C4-2B (cell line): ENCODE measurements at regions not wholly inside any gene's neighbourhood (a gene's known extent, or its start where the extent isn't known, plus 50 kb on each side); places are given as distances from the start of the nearest gene placed in this dataset.

Source experiments
- H3K27ac ChIP-seq: fragments of 450-650 bp; 2 replicates; pipeline ENCODE4 v1.5.1; 2017
- ZFX ChIP-seq: fragments of 450-650 bp; IDR thresholded peaks from 2 replicates; pipeline ENCODE4 v1.6.1; 2017
- TF ChIP-seq, protein P1 (sequence below): fragments of 450-650 bp; conservative IDR thresholded peaks from 2 replicates; pipeline ENCODE4 v1.5.1; 2017; ENCODE audit warnings: mild to moderate bottlenecking

DNA sequence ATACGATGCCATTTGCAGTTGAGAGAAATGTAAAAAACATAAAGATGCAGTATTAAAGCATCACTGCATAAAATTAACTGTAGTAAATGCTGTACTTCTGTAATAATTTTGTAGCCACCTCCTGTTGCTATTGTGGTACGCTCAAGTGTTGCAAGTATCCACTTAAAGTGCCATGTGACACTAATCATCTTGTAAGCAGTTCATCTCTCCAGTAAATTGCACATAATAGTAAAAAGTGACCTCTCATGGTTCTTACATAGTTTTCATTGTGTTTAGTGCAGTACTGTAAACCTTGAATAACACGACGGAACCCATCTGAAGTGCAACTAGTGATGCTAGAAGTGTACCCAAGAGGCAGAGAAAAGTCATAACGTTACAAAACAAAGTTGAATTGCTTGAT, 190.1 kb upstream of the VGLL2 start:
- H3K27ac ChIP-seq: no peak overlapping the region
- TF ChIP-seq ZFX: no peak

DNA sequence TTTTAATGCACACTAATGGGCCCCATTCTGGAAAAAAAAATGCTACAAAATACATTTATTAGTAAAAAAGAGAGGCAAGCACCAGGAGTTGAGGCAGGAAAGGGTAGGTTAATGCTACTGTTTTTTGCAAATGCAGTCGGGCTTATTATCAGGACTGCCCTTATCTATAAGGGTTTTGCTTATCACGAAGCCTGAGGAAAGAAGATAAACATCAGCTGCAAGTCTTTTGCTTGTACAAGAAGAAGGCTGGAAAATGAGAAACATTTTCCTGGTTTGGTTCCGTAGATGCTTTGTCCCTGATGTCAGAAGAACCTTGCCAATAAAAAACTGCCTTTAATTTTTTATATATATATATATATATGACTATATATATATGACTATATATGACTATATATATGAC, 189.3 kb upstream of the VGLL2 start:
- no peak overlapping the region for H3K27ac ChIP-seq
- TF ChIP-seq, protein P1, sequence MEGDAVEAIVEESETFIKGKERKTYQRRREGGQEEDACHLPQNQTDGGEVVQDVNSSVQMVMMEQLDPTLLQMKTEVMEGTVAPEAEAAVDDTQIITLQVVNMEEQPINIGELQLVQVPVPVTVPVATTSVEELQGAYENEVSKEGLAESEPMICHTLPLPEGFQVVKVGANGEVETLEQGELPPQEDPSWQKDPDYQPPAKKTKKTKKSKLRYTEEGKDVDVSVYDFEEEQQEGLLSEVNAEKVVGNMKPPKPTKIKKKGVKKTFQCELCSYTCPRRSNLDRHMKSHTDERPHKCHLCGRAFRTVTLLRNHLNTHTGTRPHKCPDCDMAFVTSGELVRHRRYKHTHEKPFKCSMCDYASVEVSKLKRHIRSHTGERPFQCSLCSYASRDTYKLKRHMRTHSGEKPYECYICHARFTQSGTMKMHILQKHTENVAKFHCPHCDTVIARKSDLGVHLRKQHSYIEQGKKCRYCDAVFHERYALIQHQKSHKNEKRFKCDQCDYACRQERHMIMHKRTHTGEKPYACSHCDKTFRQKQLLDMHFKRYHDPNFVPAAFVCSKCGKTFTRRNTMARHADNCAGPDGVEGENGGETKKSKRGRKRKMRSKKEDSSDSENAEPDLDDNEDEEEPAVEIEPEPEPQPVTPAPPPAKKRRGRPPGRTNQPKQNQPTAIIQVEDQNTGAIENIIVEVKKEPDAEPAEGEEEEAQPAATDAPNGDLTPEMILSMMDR: no peak
- TF ChIP-seq ZFX: no peak

DNA sequence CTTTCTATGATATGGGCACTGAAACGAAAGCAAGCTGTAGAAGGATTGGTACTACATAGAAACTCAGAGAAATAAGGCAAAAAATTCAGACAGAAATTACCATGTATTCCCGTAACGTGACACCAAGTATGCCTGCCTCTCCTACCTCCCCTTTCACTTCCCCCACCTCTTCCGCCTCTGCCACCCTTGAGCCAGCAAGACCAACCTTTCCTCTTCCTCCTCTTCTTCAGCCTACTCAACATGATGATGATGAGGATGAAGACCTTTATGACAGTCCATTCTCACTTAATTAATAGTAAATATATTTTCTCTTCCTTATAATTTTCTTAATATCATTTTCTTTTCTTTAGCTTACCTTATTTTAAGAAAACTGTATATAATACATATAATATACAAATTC, 188.1 kb upstream of the VGLL2 start:
- TF ChIP-seq ZFX: no peak
- TF ChIP-seq, protein P1: no peak
- no peak overlapping the region for H3K27ac ChIP-seq

DNA sequence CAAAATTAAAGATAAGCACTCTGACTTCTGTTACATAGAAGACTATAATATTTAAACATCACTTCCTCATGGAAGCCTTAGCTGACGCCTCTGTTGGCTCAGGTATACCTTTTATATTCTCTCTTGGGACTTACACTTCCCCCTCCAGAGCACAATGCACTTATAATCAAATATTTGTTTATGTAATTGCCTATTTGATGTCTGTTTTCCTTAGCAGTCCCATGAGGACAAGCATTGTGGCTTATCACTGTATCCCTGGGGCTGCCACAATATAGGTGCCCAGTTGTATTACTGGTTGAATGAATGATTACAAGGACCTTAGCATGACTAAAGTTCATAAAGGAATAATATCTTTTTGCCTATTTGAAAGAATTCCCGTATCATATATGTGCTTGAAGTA, 186.7 kb upstream of the VGLL2 start:
- TF ChIP-seq, protein P1: no peak
- TF ChIP-seq ZFX: no peak
- H3K27ac ChIP-seq: no peak overlapping the region

DNA sequence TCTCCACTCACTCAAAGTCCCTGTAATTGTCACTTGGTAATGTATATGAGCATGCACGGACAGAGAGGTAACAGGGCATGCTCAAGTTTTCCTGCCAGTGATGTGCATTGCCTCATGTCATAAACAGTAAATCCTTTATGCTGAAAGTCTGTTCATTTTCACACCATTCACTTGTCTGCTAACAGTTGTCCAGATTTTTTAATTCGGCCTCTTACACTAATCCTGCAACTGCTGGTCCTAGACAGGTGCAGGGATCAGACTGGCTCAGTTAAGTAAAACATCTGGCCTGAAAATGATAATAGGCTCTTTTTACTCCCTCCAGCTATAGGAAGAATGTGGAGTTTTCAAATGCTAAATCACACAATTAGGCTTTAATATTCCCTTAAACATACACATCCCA, 185.4 kb upstream of the VGLL2 start:
- no peak for TF ChIP-seq ZFX
- TF ChIP-seq, protein P1: no peak
- no peak overlapping the region for H3K27ac ChIP-seq

DNA sequence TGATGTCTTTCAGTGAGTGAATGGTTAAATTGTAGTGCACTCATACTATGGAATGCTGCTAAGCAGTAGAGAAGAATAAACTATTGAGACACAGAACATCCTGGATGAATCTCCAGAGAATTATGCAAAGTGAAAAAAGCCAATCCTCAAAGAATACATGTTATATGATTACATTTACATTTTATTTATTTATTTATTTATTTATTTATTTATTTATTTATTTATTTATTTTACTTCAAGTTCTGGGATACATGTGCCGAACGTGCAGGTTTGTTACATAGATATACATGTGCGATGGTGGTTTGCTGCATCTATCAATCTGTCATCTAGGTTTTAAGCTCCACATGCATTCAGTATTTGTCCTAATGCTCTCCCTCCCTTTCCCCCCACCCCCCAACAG, 175.8 kb upstream of the VGLL2 start:
- TF ChIP-seq, protein P1: no peak
- TF ChIP-seq ZFX: no peak
- H3K27ac ChIP-seq: no peak overlapping the region

DNA sequence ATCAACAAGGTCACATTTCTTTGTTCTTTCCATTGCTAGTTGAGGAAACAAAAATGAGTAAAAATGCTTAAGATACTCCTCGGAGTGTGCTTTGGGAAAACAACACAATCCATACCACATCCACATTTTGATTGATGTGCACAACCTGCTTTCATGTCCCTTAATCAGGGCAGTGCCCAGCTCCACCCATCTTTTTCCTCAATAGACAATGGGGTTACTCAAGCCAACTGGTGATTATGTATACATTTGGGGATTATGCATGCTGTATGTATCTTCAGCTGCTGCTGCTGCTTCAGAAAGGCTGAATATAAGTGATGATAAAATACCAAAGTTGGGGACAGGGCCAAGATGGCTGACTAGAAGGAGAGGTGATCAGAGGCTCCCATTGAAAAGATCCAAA, 155.2 kb upstream of the VGLL2 start:
- no peak overlapping the region for H3K27ac ChIP-seq
- TF ChIP-seq, protein P1: no peak
- no peak for TF ChIP-seq ZFX

DNA sequence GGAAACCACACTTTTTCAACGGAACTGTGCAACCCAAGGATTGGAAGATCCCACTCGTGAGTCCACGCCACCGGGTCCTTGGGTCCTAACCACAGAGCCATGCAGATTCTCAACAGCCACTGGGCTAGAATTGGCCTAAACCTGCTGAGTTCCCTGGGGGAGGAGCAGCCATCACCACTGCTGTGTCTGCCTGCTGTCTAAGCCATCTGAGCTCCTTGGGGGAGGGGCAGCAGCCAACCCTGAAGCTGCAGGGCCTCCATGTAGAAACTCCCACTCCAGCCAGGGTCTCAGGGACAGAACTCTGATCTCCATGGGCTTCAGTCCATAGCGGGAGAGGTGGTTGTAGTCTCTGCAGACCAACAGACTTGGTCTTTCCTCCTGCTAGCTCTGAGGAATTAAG, 154.6 kb upstream of the VGLL2 start:
- no peak for TF ChIP-seq ZFX
- TF ChIP-seq, protein P1: no peak
- no peak overlapping the region for H3K27ac ChIP-seq
